GM12874 (cell line): ENCODE measurements at regions not wholly inside any gene's neighbourhood (a gene's known extent, or its start where the extent isn't known, plus 50 kb on each side); places are given as distances from the start of the nearest gene placed in this dataset.

Source experiments
- CTCF ChIP-seq: IDR thresholded peaks from 2 replicates; pipeline ENCODE4 v1.5.1; 2011; ENCODE audit warnings: low read depth, mild to moderate bottlenecking, control low read depth, low read length, moderate library complexity; ENCODE audit not compliant: insufficient read depth

- no peak for TF ChIP-seq CTCF
These were observed 348.7 kb downstream of the ZIC1 start for GRCh38 chr3:147757866-147758265.

GRCh38 chr3:147758771-147759170 lies 349.6 kb downstream of the ZIC1 start:
- TF ChIP-seq CTCF, result no peak

- TF ChIP-seq CTCF, result no peak
These were observed 350.9 kb downstream of the ZIC1 start for GRCh38 chr3:147760085-147760484.

- no peak for TF ChIP-seq CTCF
These were observed 351.8 kb downstream of the ZIC1 start for GRCh38 chr3:147760941-147761340.

GRCh38 chr3:147773116-147773630 lies 364.0 kb downstream of the ZIC1 start:
- no peak for TF ChIP-seq CTCF

GRCh38 chr3:147775411-147775810 lies 366.2 kb downstream of the ZIC1 start:
- TF ChIP-seq CTCF, result no peak

GRCh38 chr3:147775816-147776530 lies 366.8 kb downstream of the ZIC1 start:
- no peak for TF ChIP-seq CTCF

GRCh38 chr3:147793841-147794240 lies 384.7 kb downstream of the ZIC1 start:
- TF ChIP-seq CTCF, result no peak
